SK-N-SH (cell line): ENCODE measurements at regions not wholly inside any gene's neighbourhood (a gene's known extent, or its start where the extent isn't known, plus 50 kb on each side); places are given as distances from the start of the nearest gene placed in this dataset.

Experiments used
- CTCF ChIA-PET: fragments of 300-600, 350-600 bp; formaldehyde crosslinking; extraction: SDS; loops from one replicate; lab custom pipeline; 2021; lab: Yijun Ruan, JAX
- POLR2A ChIA-PET: fragments of 350-600 bp; sonication (Branson Sonifier 250); formaldehyde crosslinking; extraction: SDS; loops from one replicate; lab custom pipeline; 2020; ENCODE audit warnings: antibody characterized with exemption, inconsistent platforms; lab: Yijun Ruan, JAX
- DNase-seq: peaks from one replicate; pipeline ENCODE4 v3.0.0; 2012
- H2AFZ ChIP-seq: fragments of 200-600 bp; sonication (generic); 2 replicates; pipeline ENCODE4 v1.8.1; 2016; ENCODE audit warnings: antibody characterized with exemption, mild to moderate bottlenecking, low read depth
- H3F3A ChIP-seq: fragments of 200-600 bp; sonication (generic); replicated peaks from 2 replicates; pipeline ENCODE3; 2016; ENCODE audit warnings: antibody characterized with exemption, mild to moderate bottlenecking; ENCODE audit not compliant: insufficient read depth
- H3K27ac ChIP-seq, 2 experiments: fragments of 200-500 bp in 1 of 2; fragments of 200-600 bp in 1 of 2; sonication (Bioruptor generic) in 1 of 2; sonication (generic), shearing (Covaris generic) in 1 of 2; 2 replicates each; pipeline versions ENCODE4 v1.5.1 to v1.6.1; 2014 to 2016; ENCODE audit warnings: low read depth in 2 of 2, inconsistent platforms in 1 of 2, low read length in 1 of 2, mild to moderate bottlenecking in 1 of 2, mixed read lengths in 1 of 2
- H3K27me3 ChIP-seq: fragments of 200-600 bp; sonication (generic), shearing (Covaris generic); 2 replicates; pipeline ENCODE4 v1.6.1; 2016; ENCODE audit warnings: mixed run types; ENCODE audit not compliant: insufficient read depth
- H3K36me3 ChIP-seq, 2 experiments: fragments of 200-500 bp in 1 of 2; fragments of 200-600 bp in 1 of 2; sonication (Bioruptor generic) in 1 of 2; sonication (generic) in 1 of 2; replicated peaks in 1 of 2; 2 replicates each; pipeline versions ENCODE3 to v1.5.1; 2014 to 2016; ENCODE audit warnings: low read length in 1 of 2, mild to moderate bottlenecking in 1 of 2; ENCODE audit not compliant: insufficient read depth in 2 of 2, control insufficient read depth in 1 of 2
- H3K4me1 ChIP-seq, 2 experiments: fragments of 200-500 bp in 1 of 2; fragments of 200-600 bp in 1 of 2; sonication (Bioruptor generic) in 1 of 2; sonication (generic), shearing (Covaris generic) in 1 of 2; 2 replicates each; pipeline versions ENCODE4 v1.5.1 to v1.6.1; 2014 to 2016; ENCODE audit warnings: low read depth in 1 of 2, low read length in 1 of 2, mixed run types in 1 of 2; ENCODE audit not compliant: insufficient read depth in 2 of 2, control insufficient read depth in 1 of 2
- H3K4me2 ChIP-seq: fragments of 200-600 bp; sonication (generic), shearing (Covaris generic); 2 replicates; pipeline ENCODE4 v1.6.1; 2017; ENCODE audit warnings: mixed run types
- H3K4me3 ChIP-seq, 2 experiments: fragments of 200-500 bp in 1 of 2; fragments of 200-600 bp in 1 of 2; sonication (Bioruptor generic) in 1 of 2; sonication (generic), shearing (Covaris generic) in 1 of 2; 2 replicates each; pipeline versions ENCODE4 v1.5.1 to v1.8.1; 2014 to 2016; ENCODE audit warnings: low read depth in 2 of 2, inconsistent platforms in 1 of 2, low read length in 1 of 2, mild to moderate bottlenecking in 1 of 2, mixed read lengths in 1 of 2, moderate library complexity in 1 of 2
- H3K79me2 ChIP-seq: fragments of 200-600 bp; sonication (generic); 2 replicates; pipeline ENCODE4 v1.8.1; 2017; ENCODE audit warnings: mild to moderate bottlenecking; ENCODE audit not compliant: insufficient read depth
- H3K9ac ChIP-seq: fragments of 200-600 bp; sonication (generic); 2 replicates; pipeline ENCODE4 v1.6.1; 2017; ENCODE audit warnings: mixed run types
- H3K9me2 ChIP-seq: fragments of 200-600 bp; sonication (generic); 2 replicates; pipeline ENCODE4 v1.6.1; 2017; ENCODE audit warnings: mixed run types
- H3K9me3 ChIP-seq: fragments of 200-600 bp; sonication (generic); 2 replicates; pipeline ENCODE4 v1.6.1; 2017; ENCODE audit warnings: mixed run types, mild to moderate bottlenecking, moderate library complexity
- H4K20me1 ChIP-seq: fragments of 200-600 bp; sonication (generic); 2 replicates; pipeline ENCODE4 v1.6.1; 2017; ENCODE audit warnings: mild to moderate bottlenecking, mixed run types; ENCODE audit not compliant: insufficient read depth
- FOXJ3 ChIP-seq: sonication (generic); formaldehyde crosslinking; IDR thresholded peaks from 2 replicates; pipeline ENCODE4 v1.5.1; 2020; ENCODE audit warnings: mild to moderate bottlenecking, missing genetic modification reagents
- IRF3 ChIP-seq: fragments of 150-350 bp; IDR thresholded peaks from 2 replicates; pipeline ENCODE4 v1.6.1; 2016; ENCODE audit warnings: mild to moderate bottlenecking, low read depth, low read length
- MEF2A ChIP-seq: IDR thresholded peaks from 2 replicates; pipeline ENCODE4 v1.4.0; 2012; ENCODE audit warnings: low read depth, borderline replicate concordance
- NFIC ChIP-seq: IDR thresholded peaks from 2 replicates; pipeline ENCODE4 v1.4.0; 2012; ENCODE audit warnings: borderline replicate concordance
- REST ChIP-seq: IDR thresholded peaks from 2 replicates; pipeline ENCODE4 v1.6.1; 2012; ENCODE audit warnings: mild to moderate bottlenecking, low read depth, low read length, moderate library complexity
- TCF12 ChIP-seq: IDR thresholded peaks from 2 replicates; pipeline ENCODE4 v1.4.0; 2012
- WGBS: methylation state at CpG from one replicate; pipeline ENCODE4 v1.1.6; 2017; ENCODE audit warnings: low lambda C conversion rate; 5-methylcytosine and 5-hydroxymethylcytosine counted together

GRCh38 chr13:83340170-83340569 lies 542.1 kb downstream of the SLITRK1 start:
- 0% methylated on average over 2 of the region's 2 CpGs for WGBS
- Histone ChIP-seq H3K27ac (no peak overlapping the region), H3K4me1 (no peaks in the 10 kb centered on the region), H2AFZ (no peak overlapping the region), H3K36me3 (no peaks in the 10 kb centered on the region), H3K4me2 (no peak overlapping the region), H3K9me3 (no peaks in the 10 kb centered on the region), H3F3A (no peaks in the 10 kb centered on the region), H3K4me3 (no peak overlapping the region), H3K27me3 (no peaks in the 10 kb centered on the region)
- POLR2A ChIA-PET = no interaction called here
- TF ChIP-seq FOXJ3 (CRISPR knock-in tag) = no peak
- TF ChIP-seq, all 33 proteins: peak for 0
- no peak overlapping the region for H3K9ac ChIP-seq
- no peaks in the 10 kb centered on the region for H3K79me2 ChIP-seq
- DNase-seq = no peak
- H4K20me1 ChIP-seq = no peaks in the 10 kb centered on the region
- H3K9me2 ChIP-seq = no peaks in the 10 kb centered on the region
- CTCF ChIA-PET = no interaction called here

- no peaks in the 10 kb centered on the region for H3K36me3 ChIP-seq
- no peak overlapping the region for H3K4me3 ChIP-seq
- no peaks in the 10 kb centered on the region for H3K9me2 ChIP-seq
- no peaks in the 10 kb centered on the region for H3K9me3 ChIP-seq
- H3K9ac ChIP-seq = no peak overlapping the region
- no peaks in the 10 kb centered on the region for H3F3A ChIP-seq
- H4K20me1 ChIP-seq = no peaks in the 10 kb centered on the region
- no peak overlapping the region for H3K27ac ChIP-seq
- no peaks in the 10 kb centered on the region for H3K79me2 ChIP-seq
- ChIA-PET POLR2A (no interaction called here), CTCF (no interaction called here)
- TF ChIP-seq IRF3 (no peak), NFIC (no peak), MEF2A (no peak), TCF12 (no peak), REST (no peak)
- TF ChIP-seq, all 33 proteins: peak for 0
- Histone ChIP-seq H3K4me2 (no peak overlapping the region), H2AFZ (no peak overlapping the region), H3K27me3 (no peaks in the 10 kb centered on the region), H3K4me1 (no peaks in the 10 kb centered on the region)
- no peak for DNase-seq
- 17% methylated on average over 7 of the region's 7 CpGs for WGBS
These were observed 548.5 kb downstream of the SLITRK1 start for GRCh38 chr13:83333614-83334388.
